Mucosa of descending colon (tissue), 3 donors: ENCODE measurements at regions not wholly inside any gene's neighbourhood (a gene's known extent, or its start where the extent isn't known, plus 50 kb on each side); places are given as distances from the start of the nearest gene placed in this dataset.

Experiments used
- ATAC-seq: fragments of 200-7000 bp; cut with Tn5 transposase; one replicate; pipeline ENCODE4 v1.9.1; 2020; ENCODE audit warnings: mild to moderate bottlenecking, moderate library complexity
- DNase-seq, 3 donors: peaks; one replicate each; pipeline ENCODE4 v3.0.0-alpha.2; 2020
- H3K36me3 ChIP-seq: fragments of 200-600 bp; one replicate; pipeline ENCODE4 v1.8.0; 2021; ENCODE audit warnings: low read depth, mild to moderate bottlenecking
- H3K4me1 ChIP-seq: fragments of 200-600 bp; one replicate; pipeline ENCODE4 v1.8.0; 2021; ENCODE audit warnings: low read depth, mild to moderate bottlenecking
- H3K4me3 ChIP-seq: fragments of 200-600 bp; one replicate; pipeline ENCODE4 v1.8.0; 2021; ENCODE audit warnings: mild to moderate bottlenecking
- H3K9me3 ChIP-seq: fragments of 200-600 bp; one replicate; pipeline ENCODE4 v1.8.0; 2021; ENCODE audit warnings: mild to moderate bottlenecking
- CTCF ChIP-seq: fragments of 200-600 bp; IDR thresholded peaks from one replicate; pipeline ENCODE4 v1.8.0; 2022; ENCODE audit warnings: antibody characterized with exemption, mild to moderate bottlenecking
- intact Hi-C, 2 donors: fragments of 100-400 bp; cut with DNase I in 1 of 2; cut with micrococcal nuclease in 1 of 2; formaldehyde crosslinking; loops; one replicate each; pipeline versions ENCODE4 v1.11.0 to v1.11.1; 2022; cut with DNase I, micrococcal nuclease
- donor health status: DM: no; HTN: no; CAD: no; lungs with moderate emphysema.
- donor health status: DM: no; HTN: no; CAD: no.
- donor health status: DM: no; HTN: yes; CAD: no.

GRCh38 chr7:37504801-37505200, 56.1 kb upstream of the ELMO1 start:
- ATAC-seq, result no peak
- intact Hi-C loops, result no loop called here
- Histone ChIP-seq H3K36me3 (no peaks in the 10 kb centered on the region), H3K9me3 (no peaks in the 10 kb centered on the region), H3K4me1 (no peaks in the 10 kb centered on the region), H3K4me3 (no peak overlapping the region)
- no peak for DNase-seq
- no peak for TF ChIP-seq CTCF

DNA sequence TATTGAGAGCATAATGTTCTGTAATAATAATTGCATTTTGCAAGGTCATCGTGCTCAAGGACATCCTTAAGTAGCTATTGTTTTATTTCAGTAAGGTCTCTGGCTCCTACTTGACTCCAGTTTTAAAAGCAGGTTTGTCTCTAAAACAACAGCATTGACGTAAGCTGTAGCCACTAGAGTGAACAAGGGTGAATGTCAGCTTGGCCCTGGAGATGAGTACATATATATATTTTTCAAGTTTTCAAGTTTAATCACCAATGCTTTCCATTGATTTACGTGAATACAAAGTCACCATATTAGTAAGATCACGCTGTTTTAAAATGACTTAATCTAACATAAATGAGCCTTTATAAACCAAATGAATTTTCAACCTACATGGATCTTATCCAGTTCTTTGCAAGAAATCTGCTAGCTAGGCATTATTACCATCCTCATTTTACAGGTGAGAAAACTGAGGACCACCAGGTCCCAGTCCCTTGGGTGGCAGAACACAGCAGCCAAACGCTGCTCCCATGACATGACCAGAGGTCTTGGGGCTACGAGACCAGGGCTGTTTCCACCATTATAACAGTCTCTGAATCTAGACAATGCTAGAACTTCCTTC, 57.2 kb upstream of the ELMO1 start:
- Histone ChIP-seq H3K4me1 (no peaks in the 10 kb centered on the region), H3K36me3 (no peaks in the 10 kb centered on the region), H3K4me3 (no peak overlapping the region), H3K9me3 (no peaks in the 10 kb centered on the region)
- intact Hi-C loops, result no loop called here
- no peak for TF ChIP-seq CTCF
- DNase-seq (no peak), ATAC-seq (no peak)

DNA sequence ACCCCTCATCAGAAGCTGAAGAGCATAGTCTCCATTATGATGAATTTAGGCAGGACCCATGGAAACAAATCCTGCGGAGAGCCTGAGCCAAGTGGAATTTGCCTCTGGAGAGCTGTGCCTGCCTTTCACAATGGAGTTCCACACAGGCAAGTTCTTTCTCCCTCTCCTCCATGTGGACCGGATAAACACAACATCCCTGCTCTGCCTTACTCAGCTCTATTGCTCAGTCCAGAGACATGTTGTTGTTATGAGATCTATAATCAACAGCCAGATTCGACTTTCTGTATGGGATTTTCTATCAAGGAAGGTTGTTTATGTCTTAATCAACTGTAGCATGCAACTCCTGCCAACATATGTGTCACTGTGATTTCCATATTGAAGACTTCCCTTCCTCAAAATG, 59.5 kb upstream of the ELMO1 start:
- ATAC-seq, result no peak
- Histone ChIP-seq H3K36me3 (no peaks in the 10 kb centered on the region), H3K9me3 (no peaks in the 10 kb centered on the region), H3K4me1 (no peaks in the 10 kb centered on the region), H3K4me3 (no peak overlapping the region)
- no peak for DNase-seq
- no peak for TF ChIP-seq CTCF
- intact Hi-C loops, result no loop called here

DNA sequence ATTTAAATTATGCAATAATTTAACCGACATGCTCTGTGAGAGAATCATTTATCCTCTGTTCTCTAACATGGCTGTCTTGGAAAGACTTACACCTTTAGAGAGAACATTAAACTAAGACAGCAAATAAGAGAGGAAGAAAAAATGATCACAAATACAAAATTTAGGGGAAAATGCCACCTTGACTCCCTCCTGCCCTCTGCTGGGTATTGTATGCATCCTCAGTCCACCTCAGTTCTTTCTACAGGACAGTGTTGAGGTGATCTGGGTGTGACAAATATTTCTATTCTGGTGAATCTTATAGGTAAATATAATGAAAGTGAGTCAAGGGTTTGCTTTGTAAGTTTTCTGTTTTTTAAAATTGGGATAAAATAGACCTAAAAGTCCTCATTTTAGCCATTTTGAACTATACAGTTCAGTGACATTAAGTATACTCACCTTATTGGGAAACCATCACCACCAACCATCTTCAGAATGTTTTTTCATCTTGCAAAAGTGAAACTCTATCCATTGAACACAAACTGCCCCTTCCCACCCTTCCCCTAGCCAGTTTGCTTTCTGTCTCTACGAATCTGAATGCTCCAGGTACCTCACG, 61.5 kb upstream of the ELMO1 start:
- DNase-seq (peak in 1 of 3 donors; percentile 14), ATAC-seq (no peak)
- Histone ChIP-seq H3K4me3 (no peak overlapping the region), H3K4me1 (no peaks in the 10 kb centered on the region), H3K9me3 (no peaks in the 10 kb centered on the region), H3K36me3 (no peaks in the 10 kb centered on the region)
- peak; percentile 6 for TF ChIP-seq CTCF
- intact Hi-C loops, result no loop called here

- Histone ChIP-seq H3K36me3 (no peaks in the 10 kb centered on the region), H3K9me3 (no peaks in the 10 kb centered on the region), H3K4me1 (no peaks in the 10 kb centered on the region), H3K4me3 (no peak overlapping the region)
- intact Hi-C loops, result no loop called here
- no peak for ATAC-seq
- TF ChIP-seq CTCF, result no peak
- no peak for DNase-seq
These were observed 63.3 kb upstream of the ELMO1 start for GRCh38 chr7:37511915-37512314.

DNA sequence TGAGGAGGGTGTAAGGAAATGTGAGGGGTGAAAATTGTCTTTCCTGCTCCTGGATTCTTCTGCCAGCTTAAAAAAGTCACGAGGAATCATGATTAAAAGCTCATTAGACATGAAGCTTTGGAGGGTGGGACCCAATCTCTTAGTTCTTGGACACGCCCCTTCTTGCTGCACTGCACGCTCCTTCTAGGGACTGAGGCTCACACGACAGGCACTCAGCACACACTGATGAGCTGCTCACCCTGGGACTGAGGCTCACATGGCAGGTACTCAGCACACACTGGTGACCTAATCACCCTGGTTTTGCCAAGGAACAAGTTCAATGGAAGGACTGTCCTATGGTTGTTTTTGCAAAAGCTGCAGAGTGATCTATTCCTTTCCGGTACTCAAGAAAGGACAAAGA, 65.8 kb upstream of the ELMO1 start:
- Histone ChIP-seq H3K4me1 (no peaks in the 10 kb centered on the region), H3K4me3 (no peak overlapping the region), H3K9me3 (no peaks in the 10 kb centered on the region), H3K36me3 (no peaks in the 10 kb centered on the region)
- DNase-seq, result no peak
- no peak for TF ChIP-seq CTCF
- no peak for ATAC-seq
- intact Hi-C loops, result no loop called here
